ENCODE measurements at regions not wholly inside any gene's neighbourhood (a gene's known extent, or its start where the extent isn't known, plus 50 kb on each side); places are given as distances from the start of the nearest gene placed in this dataset.
"Not testable (repeated sequence)": the region's sequence is repeated elsewhere in the genome, so short reads cannot be mapped to it uniquely, and the experiment has no call there.

- H3K4me3 ChIP-seq (ENCODE audit: control insufficient read depth in 2 of 3, extremely low read depth in 1 of 3, insufficient read depth in 2 of 3, low read depth in 1 of 3, low read length in 3 of 3); H3K9me1 ChIP-seq (ENCODE audit: control insufficient read depth, extremely low read depth, insufficient read depth, low read length); H3K36me3 ChIP-seq (ENCODE audit: control insufficient read depth in 2 of 2, extremely low read depth in 1 of 2, insufficient read depth in 2 of 2, low read length in 2 of 2); H2AFZ ChIP-seq (ENCODE audit: control insufficient read depth, low read length); DNase-seq (ENCODE audit: low read depth, low spot score); H4K20me1 ChIP-seq (ENCODE audit: control insufficient read depth, extremely low read depth, insufficient read depth, low read length); H3K9ac ChIP-seq (ENCODE audit: control insufficient read depth, extremely low read depth, insufficient read depth, low read length); H3K9me3 ChIP-seq (ENCODE audit: control insufficient read depth, low read depth, low read length); H3K4me2 ChIP-seq (ENCODE audit: control insufficient read depth, extremely low read depth, insufficient read depth, low read depth, low read length); FAIRE-seq; H3K27ac ChIP-seq (ENCODE audit: control insufficient read depth, insufficient read depth, low read length); H3K4me1 ChIP-seq (ENCODE audit: control insufficient read depth, extremely low read depth, insufficient read depth, low read length); dilution Hi-C loops (cut with MboI; ENCODE audit: extremely low pct_ligation_motif_present, low sequenced_read_pairs); H3K27me3 ChIP-seq (ENCODE audit: control insufficient read depth, extremely low read depth, insufficient read depth, low read length); H3K79me2 ChIP-seq (ENCODE audit: control insufficient read depth, insufficient read depth, low read length): not testable (repeated sequence)
Measured at GRCh38 chr4:17436047-17436749, 75.7 kb downstream of the QDPR start.

- no peak overlapping the region for H2AFZ ChIP-seq (ENCODE audit: control insufficient read depth, low read length)
- dilution Hi-C loops (cut with MboI; ENCODE audit: extremely low pct_ligation_motif_present, low sequenced_read_pairs): no loop called here
- no peak overlapping the region for H3K9ac ChIP-seq (ENCODE audit: control insufficient read depth, extremely low read depth, insufficient read depth, low read length)
- no peaks in the 10 kb centered on the region for H4K20me1 ChIP-seq (ENCODE audit: control insufficient read depth, extremely low read depth, insufficient read depth, low read length)
- FAIRE-seq (no peak), DNase-seq (ENCODE audit: low read depth, low spot score) (no peak)
- H3K79me2 ChIP-seq (ENCODE audit: control insufficient read depth, insufficient read depth, low read length): no peaks in the 10 kb centered on the region
- no peaks in the 10 kb centered on the region for H3K4me1 ChIP-seq (ENCODE audit: control insufficient read depth, extremely low read depth, insufficient read depth, low read length)
- no peaks in the 10 kb centered on the region for H3K9me3 ChIP-seq (ENCODE audit: control insufficient read depth, low read depth, low read length)
- H3K36me3 ChIP-seq (ENCODE audit: control insufficient read depth in 2 of 2, extremely low read depth in 1 of 2, insufficient read depth in 2 of 2, low read length in 2 of 2): no peaks in the 10 kb centered on the region
- no peak overlapping the region for H3K27ac ChIP-seq (ENCODE audit: control insufficient read depth, insufficient read depth, low read length)
- no peak overlapping the region for H3K4me2 ChIP-seq (ENCODE audit: control insufficient read depth, extremely low read depth, insufficient read depth, low read depth, low read length)
- no peak for TF ChIP-seq EZH2 (IDR thresholded peaks at IDR 0.05; ENCODE audit: low read length)
- no peak for TF ChIP-seq CTCF (optimal IDR thresholded peaks at IDR 0.05 in 1 of 3, IDR thresholded peaks at IDR 0.05 in 1 of 3, conservative IDR thresholded peaks at IDR 0.05 in 1 of 3; ENCODE audit: extremely low read depth in 1 of 3, insufficient read depth in 2 of 3, low read length in 3 of 3)
- no peaks in the 10 kb centered on the region for H3K27me3 ChIP-seq (ENCODE audit: control insufficient read depth, extremely low read depth, insufficient read depth, low read length)
- H3K9me1 ChIP-seq (ENCODE audit: control insufficient read depth, extremely low read depth, insufficient read depth, low read length): no peaks in the 10 kb centered on the region
- no peak overlapping the region for H3K4me3 ChIP-seq (ENCODE audit: control insufficient read depth in 2 of 3, extremely low read depth in 1 of 3, insufficient read depth in 2 of 3, low read depth in 1 of 3, low read length in 3 of 3)
Measured at GRCh38 chr4:17433827-17434226, 78.1 kb downstream of the QDPR start.

GRCh38 chr4:17427991-17428390, 83.9 kb downstream of the QDPR start:
- Histone ChIP-seq H3K36me3 (ENCODE audit: control insufficient read depth in 2 of 2, extremely low read depth in 1 of 2, insufficient read depth in 2 of 2, low read length in 2 of 2) (no peaks in the 10 kb centered on the region), H2AFZ (ENCODE audit: control insufficient read depth, low read length) (no peak overlapping the region), H3K9me3 (ENCODE audit: control insufficient read depth, low read depth, low read length) (no peaks in the 10 kb centered on the region), H3K27ac (ENCODE audit: control insufficient read depth, insufficient read depth, low read length) (no peak overlapping the region), H3K9ac (ENCODE audit: control insufficient read depth, extremely low read depth, insufficient read depth, low read length) (no peak overlapping the region), H3K9me1 (ENCODE audit: control insufficient read depth, extremely low read depth, insufficient read depth, low read length) (no peaks in the 10 kb centered on the region), H3K27me3 (ENCODE audit: control insufficient read depth, extremely low read depth, insufficient read depth, low read length) (no peaks in the 10 kb centered on the region), H3K79me2 (ENCODE audit: control insufficient read depth, insufficient read depth, low read length) (no peaks in the 10 kb centered on the region), H4K20me1 (ENCODE audit: control insufficient read depth, extremely low read depth, insufficient read depth, low read length) (no peaks in the 10 kb centered on the region), H3K4me2 (ENCODE audit: control insufficient read depth, extremely low read depth, insufficient read depth, low read depth, low read length) (no peak overlapping the region), H3K4me3 (ENCODE audit: control insufficient read depth in 2 of 3, extremely low read depth in 1 of 3, insufficient read depth in 2 of 3, low read depth in 1 of 3, low read length in 3 of 3) (no peak overlapping the region), H3K4me1 (ENCODE audit: control insufficient read depth, extremely low read depth, insufficient read depth, low read length) (no peaks in the 10 kb centered on the region)
- dilution Hi-C loops (cut with MboI; ENCODE audit: extremely low pct_ligation_motif_present, low sequenced_read_pairs): no loop called here
- no peak for DNase-seq (ENCODE audit: low read depth, low spot score)
- no peak for FAIRE-seq
- TF ChIP-seq EZH2 (IDR thresholded peaks at IDR 0.05; ENCODE audit: low read length): no peak
- TF ChIP-seq CTCF (optimal IDR thresholded peaks at IDR 0.05 in 1 of 3, IDR thresholded peaks at IDR 0.05 in 1 of 3, conservative IDR thresholded peaks at IDR 0.05 in 1 of 3; ENCODE audit: extremely low read depth in 1 of 3, insufficient read depth in 2 of 3, low read length in 3 of 3): no peak

Measured in keratinocyte (primary cell).